ENCODE measurements at regions not wholly inside any gene's neighbourhood (a gene's known extent, or its start where the extent isn't known, plus 50 kb on each side); places are given as distances from the start of the nearest gene placed in this dataset.

- no peak for TF ChIP-seq CTCF (conservative IDR thresholded peaks at IDR 0.05 in 1 of 2, IDR thresholded peaks at IDR 0.05 in 1 of 2; ENCODE audit: low read depth in 1 of 2, low read length in 2 of 2)
- TF ChIP-seq EZH2 (IDR thresholded peaks at IDR 0.05; ENCODE audit: low read length, missing control alignments): no peak
Measured at GRCh38 chr3:5035692-5036391, 56.6 kb downstream of the BHLHE40 start.

Data from fibroblast of lung (primary cell).